ENCODE measurements at regions not wholly inside any gene's neighbourhood (a gene's known extent, or its start where the extent isn't known, plus 50 kb on each side); places are given as distances from the start of the nearest gene placed in this dataset.
A peak's percentile ranks its signal among the peaks of the same experiment; 100 is the strongest.

GRCh38 chr1:195158091-195158490 lies 1450.1 kb downstream of the KCNT2 start:
- Mint-ChIP-seq H3K36me3 (no peaks in the 10 kb centered on the region), H3K4me3 (no peak overlapping the region), H3K9me3 (no peaks in the 10 kb centered on the region), H3K27ac (no peak overlapping the region), H3K4me1 (no peaks in the 10 kb centered on the region), H3K27me3 (no peaks in the 10 kb centered on the region)

GRCh38 chr1:195153107-195153506 lies 1455.1 kb downstream of the KCNT2 start:
- Mint-ChIP-seq H3K4me3 (no peak overlapping the region), H3K27me3 (no peaks in the 10 kb centered on the region), H3K9me3 (no peaks in the 10 kb centered on the region), H3K27ac (no peak overlapping the region), H3K36me3 (no peaks in the 10 kb centered on the region), H3K4me1 (no peaks in the 10 kb centered on the region)

DNA sequence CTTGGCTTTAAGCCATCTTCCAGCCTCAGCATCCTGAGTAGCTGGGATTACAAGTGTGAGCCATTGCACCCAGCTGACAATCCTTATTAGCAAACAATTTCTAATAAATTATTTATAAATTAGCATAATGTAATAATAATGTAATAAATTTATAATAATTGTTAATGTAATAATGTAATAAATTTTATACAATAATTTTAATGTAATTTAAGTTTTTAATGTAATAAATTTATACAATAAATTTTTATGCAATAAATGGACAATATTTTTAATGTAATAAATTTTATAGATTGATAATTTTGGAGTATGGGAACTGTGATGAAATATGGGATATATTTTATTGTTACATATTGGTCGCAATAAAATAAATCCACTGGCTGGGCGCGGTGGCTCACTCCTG lies 1457.5 kb downstream of the KCNT2 start:
- H3K27me3 Mint-ChIP-seq = no peaks in the 10 kb centered on the region

DNA sequence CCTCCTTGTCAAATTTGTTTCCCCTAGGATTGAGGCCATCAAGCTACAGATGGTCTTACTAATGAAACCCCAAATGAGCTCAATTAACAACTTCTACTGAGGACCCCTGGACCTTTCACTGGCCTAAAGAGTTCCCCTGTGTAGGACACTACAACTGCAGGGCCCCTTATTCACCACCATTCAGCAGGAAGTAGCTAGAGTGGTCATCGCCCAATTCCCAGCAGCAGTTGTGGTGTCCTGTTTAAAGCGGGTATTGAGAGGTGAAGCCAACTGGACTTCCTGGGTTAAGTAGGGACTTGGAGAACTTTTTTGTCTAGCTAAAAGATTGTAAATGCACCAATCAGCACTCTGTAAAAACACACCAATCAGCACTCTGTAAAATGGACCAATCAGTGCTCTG lies 1466.9 kb downstream of the KCNT2 start:
- Mint-ChIP-seq H3K9me3 (peaks cover 0 to 8% (median 0%) of the 10 kb centered on the region in 3 donors), H3K27ac (no peak overlapping the region), H3K36me3 (no peaks in the 10 kb centered on the region), H3K4me1 (no peaks in the 10 kb centered on the region), H3K4me3 (no peak overlapping the region), H3K27me3 (peaks cover 2% of the 10 kb centered on the region)

More for the DNA sequence above, 1457.5 kb downstream of the KCNT2 start:
- Mint-ChIP-seq H3K4me1 (no peaks in the 10 kb centered on the region), H3K27ac (no peak overlapping the region), H3K4me3 (no peak overlapping the region), H3K9me3 (no peaks in the 10 kb centered on the region), H3K36me3 (no peaks in the 10 kb centered on the region)

DNA sequence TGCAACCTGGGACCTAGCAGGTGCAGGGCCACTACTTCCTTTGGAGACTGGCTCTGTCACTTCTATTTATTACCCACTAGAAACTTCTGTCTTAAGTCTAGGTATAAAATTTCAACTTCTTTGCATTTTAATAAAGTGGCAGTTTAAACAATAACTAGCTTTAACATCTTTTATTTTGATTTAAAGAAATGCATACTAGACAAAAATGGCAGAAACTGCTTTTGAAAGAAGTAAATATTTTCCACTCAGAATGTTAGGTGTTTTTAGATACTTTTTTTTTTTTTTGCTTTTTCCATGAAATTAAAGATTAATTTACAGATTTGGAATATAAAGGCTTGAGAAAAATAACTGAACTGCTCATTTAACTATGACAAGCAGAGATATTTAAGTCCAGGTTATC lies 1477.6 kb downstream of the KCNT2 start:
- H3K27me3 Mint-ChIP-seq = no peaks in the 10 kb centered on the region
- no peak overlapping the region for H3K4me3 Mint-ChIP-seq
- H3K9me3 Mint-ChIP-seq = peaks cover 0 to 5% (median 3%) of the 10 kb centered on the region in 3 donors
- H3K4me1 Mint-ChIP-seq = peaks cover 0 to 2% (median 0%) of the 10 kb centered on the region in 3 donors
- no peak overlapping the region for H3K27ac Mint-ChIP-seq
- no peaks in the 10 kb centered on the region for H3K36me3 Mint-ChIP-seq

DNA sequence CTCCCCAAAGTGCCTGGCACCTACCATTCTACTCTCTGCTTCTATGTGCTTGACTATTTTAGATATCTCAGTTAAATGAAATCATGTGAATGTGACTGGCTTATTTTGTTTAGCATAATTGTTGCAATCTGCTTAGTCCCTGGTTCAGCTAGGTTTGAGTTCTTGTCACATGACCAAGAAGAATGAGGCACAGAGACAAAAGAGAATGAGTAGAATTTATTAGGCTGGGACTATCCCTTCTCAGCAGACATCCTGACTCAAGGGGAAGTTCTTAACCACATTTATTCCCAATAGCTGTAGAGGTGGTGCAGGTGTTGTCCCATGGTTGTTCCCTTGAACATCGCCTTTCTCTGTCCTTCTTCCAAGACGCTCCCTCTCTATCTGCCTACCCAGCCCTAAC lies 1485.7 kb downstream of the KCNT2 start:
- no peak overlapping the region for H3K27ac Mint-ChIP-seq
- no peak overlapping the region for H3K4me3 Mint-ChIP-seq
- H3K9me3 Mint-ChIP-seq = peaks cover 0 to 6% (median 3%) of the 10 kb centered on the region in 3 donors
- no peaks in the 10 kb centered on the region for H3K4me1 Mint-ChIP-seq
- no peaks in the 10 kb centered on the region for H3K36me3 Mint-ChIP-seq
- H3K27me3 Mint-ChIP-seq = no peaks in the 10 kb centered on the region

DNA sequence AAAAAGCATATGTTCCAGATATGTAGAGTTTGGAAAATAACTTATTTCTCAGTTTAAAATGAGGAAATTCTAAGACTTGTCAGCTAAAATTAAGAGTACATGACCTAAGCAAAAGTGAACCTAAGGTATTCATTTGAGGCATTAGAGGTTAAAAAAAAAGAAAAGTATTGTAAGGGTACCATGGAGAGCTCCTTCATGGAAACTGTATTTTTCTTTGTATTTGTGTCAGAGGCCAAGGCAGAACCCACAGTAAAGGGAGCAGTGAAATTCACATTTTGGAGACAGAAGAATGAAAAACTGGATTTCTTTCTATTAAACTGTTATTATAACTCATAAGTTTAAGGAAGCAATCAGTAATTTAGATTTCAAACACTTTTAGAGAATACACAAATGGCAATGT lies 1494.8 kb downstream of the KCNT2 start:
- Mint-ChIP-seq H3K4me1 (no peaks in the 10 kb centered on the region), H3K4me3 (no peak overlapping the region), H3K27ac (no peak overlapping the region), H3K27me3 (no peaks in the 10 kb centered on the region), H3K9me3 (peaks cover 0 to 3% (median 0%) of the 10 kb centered on the region in 3 donors), H3K36me3 (no peaks in the 10 kb centered on the region)

- H3K36me3 Mint-ChIP-seq = peaks cover 2% of the 10 kb centered on the region
- peaks cover 6 to 13% (median 7%) of the 10 kb centered on the region in 3 donors for H3K9me3 Mint-ChIP-seq
- H3K4me3 Mint-ChIP-seq = no peak overlapping the region
- no peaks in the 10 kb centered on the region for H3K4me1 Mint-ChIP-seq
- H3K27ac Mint-ChIP-seq = peak overlapping the region in 1 of 3 donors; percentile 46
- no peaks in the 10 kb centered on the region for H3K27me3 Mint-ChIP-seq
Observed at GRCh38 chr1:195105773-195106172, 1502.5 kb downstream of the KCNT2 start.

DNA sequence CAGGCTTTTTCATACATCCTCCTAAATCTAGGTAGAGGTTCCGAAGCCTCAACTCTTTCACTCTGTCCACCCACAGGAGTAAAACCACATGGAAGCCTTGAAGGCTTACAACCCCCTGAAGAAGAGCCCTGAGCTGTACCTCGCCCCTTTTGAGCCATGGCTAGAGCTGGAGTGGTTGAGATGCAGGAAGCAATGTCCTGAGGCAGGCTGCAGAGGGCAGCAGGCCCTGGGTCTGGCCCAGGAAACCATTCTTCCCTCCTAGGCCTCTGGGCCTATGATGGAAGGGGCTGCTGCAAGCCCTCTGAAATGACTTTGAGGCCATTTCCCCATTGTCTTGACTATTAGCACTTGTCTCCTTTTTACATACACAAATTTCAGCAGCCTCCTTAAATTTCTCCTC lies 1503.0 kb downstream of the KCNT2 start:
- Mint-ChIP-seq H3K4me3 (no peak overlapping the region), H3K27ac (peak overlapping the region in 1 of 3 donors; percentile 46), H3K27me3 (no peaks in the 10 kb centered on the region), H3K4me1 (no peaks in the 10 kb centered on the region), H3K36me3 (peaks cover 2% of the 10 kb centered on the region), H3K9me3 (peaks cover 4 to 13% (median 6%) of the 10 kb centered on the region in 3 donors)

GRCh38 chr1:195097316-195097715 lies 1510.9 kb downstream of the KCNT2 start:
- H3K9me3 Mint-ChIP-seq = peaks cover 0 to 1% (median 0%) of the 10 kb centered on the region in 3 donors
- H3K27ac Mint-ChIP-seq = no peak overlapping the region
- no peaks in the 10 kb centered on the region for H3K27me3 Mint-ChIP-seq
- no peak overlapping the region for H3K4me3 Mint-ChIP-seq
- H3K4me1 Mint-ChIP-seq = no peaks in the 10 kb centered on the region
- H3K36me3 Mint-ChIP-seq = no peaks in the 10 kb centered on the region

DNA sequence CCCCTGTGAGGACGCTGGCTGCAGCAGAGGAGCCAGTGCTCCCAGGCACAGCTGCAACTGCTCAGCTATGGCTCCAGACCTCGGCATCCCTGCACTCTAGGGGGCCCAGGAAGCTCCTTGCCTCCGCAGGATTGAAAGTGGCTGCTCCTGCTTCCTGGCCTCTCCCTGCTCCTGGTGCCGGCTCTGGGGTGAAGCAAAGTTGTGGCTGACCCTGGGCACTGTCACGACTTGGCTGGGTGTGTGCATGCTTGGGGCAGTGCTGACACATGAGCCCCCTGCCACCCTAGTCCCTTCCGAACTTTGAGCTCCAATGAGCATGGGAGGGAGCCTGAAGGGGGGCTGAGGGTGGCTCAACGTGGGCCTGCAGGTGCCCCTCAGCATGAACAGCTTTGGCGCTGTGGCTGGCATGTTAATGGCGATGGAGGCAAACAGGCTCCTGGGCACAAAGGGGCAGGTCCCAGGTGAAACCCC lies 1512.2 kb downstream of the KCNT2 start:
- no peaks in the 10 kb centered on the region for H3K36me3 Mint-ChIP-seq

GRCh38 chr1:195085196-195085595 lies 1523.0 kb downstream of the KCNT2 start:
- Mint-ChIP-seq H3K4me3 (no peak overlapping the region), H3K4me1 (no peaks in the 10 kb centered on the region), H3K9me3 (peaks cover 0 to 4% (median 2%) of the 10 kb centered on the region in 3 donors), H3K36me3 (no peaks in the 10 kb centered on the region), H3K27ac (peak overlapping the region in 1 of 3 donors; percentile 12), H3K27me3 (no peaks in the 10 kb centered on the region)

More for the DNA sequence above, 1512.2 kb downstream of the KCNT2 start:
- H3K27ac Mint-ChIP-seq = no peak overlapping the region
- H3K27me3 Mint-ChIP-seq = no peaks in the 10 kb centered on the region
- no peaks in the 10 kb centered on the region for H3K4me1 Mint-ChIP-seq
- peaks cover 0 to 1% (median 0%) of the 10 kb centered on the region in 3 donors for H3K9me3 Mint-ChIP-seq
- no peak overlapping the region for H3K4me3 Mint-ChIP-seq

DNA sequence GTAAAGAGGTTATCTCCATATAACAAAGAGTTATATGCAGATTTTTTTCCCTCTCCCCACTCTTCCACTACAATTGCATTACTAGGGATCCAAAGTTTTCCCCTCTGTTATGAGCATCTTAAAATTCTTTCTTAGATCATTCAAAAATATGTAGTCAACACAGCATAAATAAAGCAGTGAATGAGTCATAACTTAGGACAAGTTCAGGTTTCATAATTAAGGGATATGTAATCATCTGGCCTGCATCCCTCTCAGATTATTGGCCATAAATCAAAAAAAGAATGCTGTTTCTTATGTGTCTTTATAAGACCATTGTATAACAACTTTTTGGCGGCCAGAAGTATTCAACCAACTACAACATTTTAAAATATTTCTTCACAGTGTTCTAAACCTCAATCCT lies 1526.1 kb downstream of the KCNT2 start:
- no peak overlapping the region for H3K4me3 Mint-ChIP-seq

DNA sequence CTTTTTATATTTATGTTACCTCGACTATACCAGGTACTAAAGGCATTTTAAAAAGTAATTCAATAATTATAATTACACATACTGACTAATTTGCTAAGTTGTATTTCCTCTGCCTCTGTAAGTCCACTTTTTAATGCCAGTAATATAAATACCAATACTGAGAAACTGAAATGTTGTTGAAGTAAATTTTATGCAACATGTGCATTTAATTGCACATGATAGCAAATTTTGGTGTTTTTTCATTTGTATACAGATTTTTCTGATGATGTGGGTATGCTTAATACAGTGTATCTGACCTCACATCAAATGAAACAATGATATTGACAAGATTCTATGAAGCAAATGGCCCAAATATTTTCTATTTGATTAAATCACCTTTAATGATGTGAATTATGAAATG lies 1531.6 kb downstream of the KCNT2 start:
- H3K4me3 Mint-ChIP-seq = no peak overlapping the region
- no peaks in the 10 kb centered on the region for H3K27me3 Mint-ChIP-seq
- no peaks in the 10 kb centered on the region for H3K36me3 Mint-ChIP-seq
- no peak overlapping the region for H3K27ac Mint-ChIP-seq
- H3K9me3 Mint-ChIP-seq = peaks cover 0 to 4% (median 0%) of the 10 kb centered on the region in 3 donors
- no peaks in the 10 kb centered on the region for H3K4me1 Mint-ChIP-seq

More for the DNA sequence above, 1526.1 kb downstream of the KCNT2 start:
- Mint-ChIP-seq H3K4me1 (no peaks in the 10 kb centered on the region), H3K27me3 (no peaks in the 10 kb centered on the region), H3K27ac (no peak overlapping the region), H3K9me3 (peaks cover 0 to 8% (median 2%) of the 10 kb centered on the region in 3 donors), H3K36me3 (no peaks in the 10 kb centered on the region)

DNA sequence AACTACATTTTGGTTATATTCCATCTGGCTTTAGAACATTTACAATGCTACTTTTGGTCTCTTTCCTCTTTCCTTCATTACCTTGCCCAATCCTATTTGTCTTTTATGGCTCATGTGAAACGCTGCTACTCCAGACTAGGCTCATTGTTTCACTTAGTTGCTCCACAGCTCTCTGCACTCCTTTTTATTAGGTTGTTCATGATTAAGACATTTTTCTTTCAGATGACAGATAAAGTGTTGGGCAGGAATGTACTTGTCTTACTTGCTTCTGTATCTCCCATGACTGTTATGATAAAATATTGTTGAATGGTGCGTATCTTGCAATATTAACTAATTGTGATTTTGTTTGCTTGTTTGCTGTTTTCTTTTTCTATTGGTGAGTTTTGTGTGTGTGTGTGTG lies 1532.3 kb downstream of the KCNT2 start:
- no peak overlapping the region for H3K4me3 Mint-ChIP-seq
- no peak overlapping the region for H3K27ac Mint-ChIP-seq
- H3K27me3 Mint-ChIP-seq = no peaks in the 10 kb centered on the region
- no peaks in the 10 kb centered on the region for H3K36me3 Mint-ChIP-seq
- H3K9me3 Mint-ChIP-seq = peaks cover 0 to 4% (median 0%) of the 10 kb centered on the region in 3 donors
- H3K4me1 Mint-ChIP-seq = no peaks in the 10 kb centered on the region

- H3K36me3 Mint-ChIP-seq = no peaks in the 10 kb centered on the region
- no peak overlapping the region for H3K4me3 Mint-ChIP-seq
- no peaks in the 10 kb centered on the region for H3K9me3 Mint-ChIP-seq
- H3K4me1 Mint-ChIP-seq = no peaks in the 10 kb centered on the region
- no peak overlapping the region for H3K27ac Mint-ChIP-seq
- no peaks in the 10 kb centered on the region for H3K27me3 Mint-ChIP-seq
Observed at GRCh38 chr1:195071461-195071860, 1536.8 kb downstream of the KCNT2 start.
